GM12873 (cell line): ENCODE measurements at regions not wholly inside any gene's neighbourhood (a gene's known extent, or its start where the extent isn't known, plus 50 kb on each side); places are given as distances from the start of the nearest gene placed in this dataset.

Source experiments
- CTCF ChIP-seq: IDR thresholded peaks from 2 replicates; pipeline ENCODE4 v1.5.1; 2012; ENCODE audit warnings: low read depth, mild to moderate bottlenecking, moderate library complexity, low read length, control low read depth; ENCODE audit not compliant: insufficient read depth; ENCODE audit errors: missing control alignments

DNA sequence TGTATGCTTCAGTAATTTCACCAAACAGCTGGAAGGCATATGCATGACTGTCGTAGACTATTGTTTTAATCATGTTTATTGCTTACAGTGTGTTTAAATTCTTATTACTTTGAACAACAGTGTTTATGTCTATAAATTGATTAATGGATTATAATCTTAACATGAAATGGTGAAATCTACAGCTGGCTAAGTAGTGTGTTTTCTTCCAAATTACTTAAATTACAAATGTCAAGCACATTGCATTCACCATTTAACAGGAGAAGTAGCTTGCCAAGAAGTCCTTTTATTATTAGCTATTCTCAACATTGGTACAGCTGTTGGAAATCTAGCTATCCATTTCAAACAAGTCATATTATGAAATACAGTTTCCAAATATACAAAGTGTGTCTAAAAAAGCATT is 849.3 kb upstream of the PCDH10 start:
- TF ChIP-seq CTCF, result no peak

DNA sequence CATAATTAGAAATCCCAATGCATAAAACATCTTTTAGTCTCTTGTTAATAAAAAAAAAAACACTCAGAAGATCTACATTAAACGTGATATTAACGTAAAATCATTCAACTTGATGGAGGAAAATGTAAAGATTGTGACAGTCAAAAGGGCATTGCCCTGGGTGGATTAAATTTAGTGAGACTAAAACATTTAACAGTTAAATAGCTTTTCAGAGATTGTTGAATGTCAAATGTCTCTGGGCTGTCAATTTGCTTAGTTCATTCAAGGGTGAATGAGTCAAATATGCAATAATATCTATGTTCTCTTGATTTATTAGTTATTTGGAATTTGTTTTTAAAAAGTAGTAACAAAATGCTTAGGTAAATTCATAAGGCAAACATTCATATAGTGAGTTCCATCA is 836.6 kb upstream of the PCDH10 start:
- TF ChIP-seq CTCF, result no peak

- TF ChIP-seq CTCF, result no peak
Observed at GRCh38 chr4:132313852-132314251, 835.2 kb upstream of the PCDH10 start.

DNA sequence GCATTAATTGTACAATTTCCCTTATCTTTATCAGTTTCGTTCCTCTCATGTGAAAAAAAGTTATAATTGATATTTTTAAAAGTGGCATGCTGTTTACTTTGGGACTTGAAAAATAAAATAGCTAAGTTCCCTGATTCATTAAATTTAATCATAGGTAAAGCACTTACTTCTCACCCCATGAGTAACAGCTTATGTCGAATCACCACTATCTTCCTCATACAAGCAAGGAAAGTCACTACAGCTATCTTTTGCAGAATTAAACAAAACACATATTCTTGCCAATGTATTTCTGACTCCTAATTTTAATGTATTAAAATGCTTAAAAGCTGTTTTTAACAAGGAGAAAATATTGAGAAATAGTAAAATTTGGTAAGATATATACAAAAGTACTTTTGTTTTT is 832.4 kb upstream of the PCDH10 start:
- no peak for TF ChIP-seq CTCF

GRCh38 chr4:132317923-132318322 is 831.2 kb upstream of the PCDH10 start:
- no peak for TF ChIP-seq CTCF

DNA sequence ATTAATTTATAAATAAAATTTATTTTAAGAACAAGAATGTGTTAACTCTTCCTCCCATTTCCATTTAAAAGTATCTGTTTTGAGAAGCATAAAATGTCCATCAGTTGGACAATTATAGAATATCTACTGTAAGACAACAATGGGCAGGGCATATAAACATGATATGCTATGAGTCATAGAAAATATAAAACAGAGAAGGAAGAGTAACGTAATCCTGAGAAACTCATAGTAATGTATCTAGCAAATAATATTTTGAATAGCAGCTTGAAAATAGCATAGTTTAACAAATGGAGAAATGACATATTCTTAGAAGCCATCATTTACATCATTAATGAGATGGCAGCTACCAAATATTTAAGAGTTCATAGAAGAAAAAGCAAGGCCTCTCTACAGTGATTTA is 820.3 kb upstream of the PCDH10 start:
- TF ChIP-seq CTCF, result no peak

DNA sequence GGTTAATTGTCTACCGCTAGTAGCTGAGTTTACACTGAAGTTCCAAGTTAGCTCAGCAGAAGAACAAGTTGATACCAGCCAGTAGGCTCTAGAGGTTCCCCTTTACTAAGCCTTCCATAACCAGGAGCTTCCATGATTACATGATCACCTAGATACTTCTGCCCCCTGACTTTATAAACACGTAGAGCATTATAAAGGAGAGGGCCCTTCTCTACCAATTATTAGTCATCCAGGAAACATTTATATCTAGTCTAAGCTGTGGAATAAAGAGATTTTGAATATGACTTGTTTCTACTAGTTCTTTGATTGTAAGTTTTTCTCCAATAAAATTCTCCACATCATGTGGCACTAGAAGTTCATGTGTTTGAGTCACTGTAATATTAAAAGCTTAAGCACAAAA is 818.1 kb upstream of the PCDH10 start:
- no peak for TF ChIP-seq CTCF
